PC-3 (cell line): ENCODE measurements at regions not wholly inside any gene's neighbourhood (a gene's known extent, or its start where the extent isn't known, plus 50 kb on each side); places are given as distances from the start of the nearest gene placed in this dataset.

Experiments used
- EZH2 ChIP-seq: fragments of 300-600 bp; sonication (generic); IDR thresholded peaks from one replicate; pipeline ENCODE4 v1.6.1; 2017; ENCODE audit warnings: antibody characterized with exemption, mild to moderate bottlenecking, low read length; ENCODE audit not compliant: unreplicated experiment
- TF ChIP-seq, protein P1 (sequence below): fragments of 300-600 bp; sonication (generic); conservative IDR thresholded peaks from 2 replicates; pipeline ENCODE4 v1.5.1; 2017; ENCODE audit warnings: antibody characterized with exemption, low read depth, mild to moderate bottlenecking, low read length

DNA sequence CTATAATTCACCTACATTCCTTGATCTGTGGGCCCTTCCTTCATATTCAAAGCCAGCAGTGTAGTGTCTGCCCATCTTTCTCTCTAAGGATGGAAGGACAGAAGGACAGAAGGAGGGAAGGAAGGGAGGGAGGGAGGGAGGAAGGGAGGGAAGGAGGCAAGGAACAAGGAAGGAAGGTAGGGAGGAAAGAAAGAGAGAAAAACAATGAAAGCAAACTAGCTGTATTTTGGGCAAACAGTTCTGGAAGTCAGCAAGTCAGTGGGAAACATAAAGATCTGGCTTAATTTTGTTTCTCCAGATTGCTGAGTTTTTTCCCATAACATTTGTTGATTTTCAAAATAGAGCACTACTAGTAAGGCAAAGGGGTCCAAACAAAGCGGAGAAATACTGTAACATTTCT, 555.2 kb upstream of the EPHA5 start:
- TF ChIP-seq, protein P1, sequence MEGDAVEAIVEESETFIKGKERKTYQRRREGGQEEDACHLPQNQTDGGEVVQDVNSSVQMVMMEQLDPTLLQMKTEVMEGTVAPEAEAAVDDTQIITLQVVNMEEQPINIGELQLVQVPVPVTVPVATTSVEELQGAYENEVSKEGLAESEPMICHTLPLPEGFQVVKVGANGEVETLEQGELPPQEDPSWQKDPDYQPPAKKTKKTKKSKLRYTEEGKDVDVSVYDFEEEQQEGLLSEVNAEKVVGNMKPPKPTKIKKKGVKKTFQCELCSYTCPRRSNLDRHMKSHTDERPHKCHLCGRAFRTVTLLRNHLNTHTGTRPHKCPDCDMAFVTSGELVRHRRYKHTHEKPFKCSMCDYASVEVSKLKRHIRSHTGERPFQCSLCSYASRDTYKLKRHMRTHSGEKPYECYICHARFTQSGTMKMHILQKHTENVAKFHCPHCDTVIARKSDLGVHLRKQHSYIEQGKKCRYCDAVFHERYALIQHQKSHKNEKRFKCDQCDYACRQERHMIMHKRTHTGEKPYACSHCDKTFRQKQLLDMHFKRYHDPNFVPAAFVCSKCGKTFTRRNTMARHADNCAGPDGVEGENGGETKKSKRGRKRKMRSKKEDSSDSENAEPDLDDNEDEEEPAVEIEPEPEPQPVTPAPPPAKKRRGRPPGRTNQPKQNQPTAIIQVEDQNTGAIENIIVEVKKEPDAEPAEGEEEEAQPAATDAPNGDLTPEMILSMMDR: no peak
- TF ChIP-seq EZH2: no peak
